ENCODE measurements at regions not wholly inside any gene's neighbourhood (a gene's known extent, or its start where the extent isn't known, plus 50 kb on each side); places are given as distances from the start of the nearest gene placed in this dataset.
"Not testable (repeated sequence)": the region's sequence is repeated elsewhere in the genome, so short reads cannot be mapped to it uniquely, and the experiment has no call there.

DNA sequence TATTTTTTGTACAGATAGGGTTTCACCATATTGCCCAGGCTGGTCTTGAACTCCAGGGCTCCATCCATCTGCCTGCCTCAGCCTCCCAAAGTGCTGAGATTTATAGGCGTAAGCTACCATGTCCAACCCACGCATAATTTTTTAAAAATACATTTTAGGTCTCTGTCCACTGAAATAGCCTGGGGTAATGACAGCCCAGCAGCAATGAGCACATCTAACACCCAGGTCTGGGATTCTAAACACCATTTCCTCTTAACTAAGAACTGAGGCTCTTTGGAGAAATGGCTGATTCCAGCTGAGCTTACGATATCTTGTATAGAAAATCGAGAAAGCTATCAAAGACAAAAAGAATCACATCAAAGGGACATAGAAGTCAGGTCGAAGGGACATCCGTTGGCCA lies 245.3 kb downstream of the PARN start:
- no peak for ATAC-seq

DNA sequence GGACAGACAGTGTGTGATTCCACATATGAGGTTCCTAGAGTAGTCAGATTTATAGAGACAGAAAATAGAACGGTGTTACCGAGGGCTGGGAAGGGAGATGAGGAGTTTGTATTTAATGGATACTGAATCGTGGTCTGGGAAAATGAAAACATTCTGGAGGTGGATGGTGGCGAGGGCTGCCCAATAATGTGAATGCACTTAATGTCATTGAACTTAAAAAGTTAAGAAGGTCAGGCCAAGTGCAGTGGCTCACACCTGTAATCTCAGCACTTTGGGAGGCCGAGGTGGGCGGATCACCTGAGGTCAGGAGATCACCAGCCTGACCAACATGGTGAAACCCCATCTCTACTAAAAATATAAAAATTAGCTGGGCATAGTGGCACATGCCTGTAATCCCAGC lies 246.2 kb downstream of the PARN start:
- ATAC-seq: not testable (repeated sequence)

DNA sequence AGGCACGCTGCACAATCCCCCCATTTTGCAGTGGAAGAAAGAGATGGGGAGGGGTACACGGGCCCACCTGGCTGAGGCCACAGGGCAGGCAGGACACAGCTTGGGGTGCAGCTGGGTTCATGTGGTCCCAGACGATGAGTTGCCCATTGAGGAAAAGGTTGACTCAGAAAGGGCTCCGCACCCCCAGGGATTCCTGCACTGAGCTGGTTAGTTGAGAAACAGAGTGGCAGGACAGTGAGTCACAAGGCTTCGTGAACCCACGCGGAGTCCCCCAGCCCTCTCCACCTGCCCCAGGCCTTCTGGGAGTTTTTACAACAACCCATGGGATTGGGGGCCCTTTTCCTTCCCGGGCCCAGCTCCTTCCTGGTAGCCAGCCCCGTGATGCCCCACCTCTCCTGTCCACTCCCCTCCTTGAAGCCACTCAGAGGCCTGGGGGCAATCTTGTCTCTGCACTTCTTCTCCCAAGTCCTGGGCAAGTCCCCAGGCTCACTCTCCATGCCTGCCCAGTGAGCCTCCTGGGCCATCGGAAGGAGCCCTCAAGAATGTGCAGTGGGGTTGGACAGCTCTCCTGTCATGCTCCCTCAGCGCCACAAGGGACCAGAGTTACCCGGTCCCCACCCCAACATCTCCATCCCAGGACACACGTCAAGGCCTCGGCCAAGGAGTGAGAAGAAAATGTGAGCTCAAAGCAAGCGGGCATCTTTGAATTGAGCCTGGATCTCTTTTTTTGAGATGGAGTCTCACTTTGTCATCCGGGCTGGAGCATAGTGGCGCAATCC lies 251.2 kb downstream of the PARN start:
- peak; percentile 87 for ATAC-seq

DNA sequence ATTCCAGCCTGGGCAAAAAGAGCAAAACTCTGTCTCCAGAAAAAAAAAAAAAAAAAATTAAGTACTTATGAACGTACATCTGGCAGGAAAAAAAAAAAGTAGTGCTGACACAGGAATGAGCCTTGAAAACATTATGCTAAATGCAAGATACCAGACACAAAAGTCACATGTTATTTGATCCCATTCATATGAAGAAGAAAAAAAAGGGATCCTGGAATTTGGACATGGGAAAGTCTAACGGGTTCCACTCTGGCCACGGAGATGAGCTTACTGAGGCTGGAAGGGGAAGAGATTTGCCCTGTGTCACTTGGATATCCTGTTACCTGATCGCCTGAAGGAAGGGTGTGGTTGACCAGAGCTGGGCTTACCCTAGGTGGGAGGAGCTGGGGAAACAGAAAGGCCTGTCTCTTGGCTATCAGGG lies 251.9 kb downstream of the PARN start:
- ATAC-seq: peak; percentile 84

DNA sequence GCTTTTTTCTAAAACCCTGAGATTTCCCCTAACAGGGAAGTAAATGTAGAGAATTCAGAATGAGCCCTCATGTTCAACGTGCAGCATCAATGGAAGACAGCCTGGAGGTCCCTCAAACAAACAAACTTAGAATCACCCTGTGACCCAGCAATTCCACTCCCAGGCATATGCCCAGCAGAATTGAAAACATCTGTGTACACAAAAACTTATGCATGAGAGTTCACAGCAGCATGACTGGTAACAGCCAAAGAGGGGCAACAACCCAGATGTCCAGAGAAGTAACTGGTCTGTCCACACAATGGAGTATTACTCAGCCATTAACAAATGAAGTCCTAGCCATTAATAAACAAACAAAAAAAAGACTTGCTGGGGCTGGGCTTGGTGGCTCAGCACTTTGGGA lies 252.7 kb downstream of the PARN start:
- no peak for ATAC-seq

DNA sequence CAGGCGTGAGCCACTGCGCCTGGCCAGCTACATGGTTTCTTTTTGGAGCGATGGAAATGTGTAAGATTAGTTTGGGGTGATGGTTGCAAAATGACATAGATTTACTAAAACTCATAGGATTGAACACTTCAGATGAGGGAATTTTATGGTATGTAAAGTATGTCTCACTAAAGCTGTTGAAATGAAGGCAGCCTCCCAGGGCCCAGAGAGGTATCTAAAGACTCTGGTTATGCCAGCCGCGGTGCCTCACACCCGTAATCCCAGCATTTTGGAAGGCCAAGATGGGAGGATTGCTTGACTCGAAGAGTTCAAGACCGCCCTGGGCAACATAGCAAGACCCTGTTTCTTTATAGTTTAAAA lies 254.9 kb downstream of the PARN start:
- ATAC-seq: no peak

DNA sequence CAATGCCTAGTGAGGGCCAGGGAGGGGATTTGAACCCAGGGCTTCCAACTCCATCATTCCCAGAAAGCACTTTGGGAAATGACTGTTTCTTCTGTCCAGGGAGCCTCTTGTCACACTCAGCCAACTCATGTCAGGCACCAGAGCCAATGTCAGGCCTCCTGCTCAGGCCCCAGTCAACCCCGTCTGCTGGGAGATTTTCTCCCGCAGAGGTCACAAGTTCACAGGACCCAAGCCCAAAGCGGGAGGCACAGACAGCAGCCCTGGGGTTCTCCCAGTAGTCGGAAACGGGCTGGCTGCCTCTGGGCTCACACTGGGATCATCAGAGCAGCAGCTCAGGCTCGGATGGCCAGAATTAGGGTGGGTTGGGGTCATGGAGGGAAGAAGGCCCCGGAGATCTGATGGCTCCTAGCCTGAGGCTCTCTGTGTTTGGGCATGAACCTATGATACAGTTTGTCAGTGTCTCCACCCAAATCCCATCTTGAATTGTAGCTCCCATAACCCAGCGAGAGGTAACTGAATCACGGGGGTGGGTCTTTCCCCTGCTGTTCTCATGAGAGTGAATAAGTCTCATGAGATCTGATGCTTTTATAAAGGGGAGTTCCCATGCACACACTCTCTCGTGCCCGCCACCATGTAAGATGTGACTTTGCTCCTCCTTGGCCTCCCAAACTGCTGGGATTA lies 255.5 kb downstream of the PARN start:
- ATAC-seq: no peak

DNA sequence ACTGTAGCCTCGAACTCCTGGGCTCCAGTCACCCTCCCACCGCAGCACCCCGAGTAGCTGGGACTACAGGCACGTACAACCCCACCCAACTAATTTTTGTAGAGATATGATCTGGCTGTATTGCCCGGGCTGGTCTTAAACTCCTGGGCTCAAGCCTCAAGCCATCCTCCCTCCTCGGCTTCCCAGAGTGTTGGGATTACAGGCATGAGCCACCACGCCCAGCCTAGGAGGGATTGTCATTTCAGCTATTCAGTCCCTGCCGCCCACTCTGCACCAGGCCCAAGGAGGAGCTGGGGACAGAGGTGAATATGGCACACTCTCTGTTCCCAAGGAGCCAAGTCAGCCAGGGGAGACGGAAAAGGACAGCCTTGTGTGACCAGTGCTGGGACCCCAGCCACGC lies 256.2 kb downstream of the PARN start:
- no peak for ATAC-seq

DNA sequence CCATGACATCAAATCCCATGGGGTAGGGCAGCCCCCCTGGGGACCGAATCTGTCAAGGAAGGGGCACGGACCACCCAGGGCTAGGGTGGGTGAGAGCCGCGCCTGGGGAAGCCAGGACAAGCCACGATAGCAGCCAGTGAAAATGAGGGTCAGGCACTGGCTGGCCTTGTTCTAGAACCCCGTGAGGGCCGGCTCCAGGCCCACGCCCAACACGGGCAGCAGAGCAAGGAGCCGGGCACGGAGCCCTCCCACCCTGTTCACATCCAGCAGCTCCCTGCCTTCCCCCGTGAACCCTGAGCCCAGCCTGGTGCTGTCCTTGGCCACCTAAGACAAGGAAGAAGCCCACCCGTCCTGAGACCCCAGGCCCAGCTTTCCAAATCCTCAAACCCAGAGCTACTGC lies 256.7 kb downstream of the PARN start:
- ATAC-seq: no peak

DNA sequence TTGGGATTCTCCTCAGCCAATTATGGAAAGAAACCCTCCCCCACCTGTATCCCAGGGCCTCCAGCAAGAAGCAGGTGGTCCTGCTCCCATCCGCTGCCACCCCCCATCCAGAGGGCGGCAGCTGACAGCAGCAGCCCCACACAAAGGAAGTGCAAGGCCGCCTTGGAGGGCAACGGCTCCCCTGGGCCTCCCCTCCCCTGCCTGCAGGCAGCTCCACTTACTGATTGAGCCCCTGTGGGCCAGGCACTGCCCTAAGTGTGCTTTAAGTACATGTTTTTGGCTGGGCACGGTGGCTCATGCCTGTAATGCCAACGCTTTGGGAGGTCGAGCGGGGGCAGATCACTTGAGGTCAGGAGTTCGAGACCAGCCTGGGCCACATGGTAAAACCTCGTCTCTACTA lies 257.6 kb downstream of the PARN start:
- no peak for ATAC-seq

DNA sequence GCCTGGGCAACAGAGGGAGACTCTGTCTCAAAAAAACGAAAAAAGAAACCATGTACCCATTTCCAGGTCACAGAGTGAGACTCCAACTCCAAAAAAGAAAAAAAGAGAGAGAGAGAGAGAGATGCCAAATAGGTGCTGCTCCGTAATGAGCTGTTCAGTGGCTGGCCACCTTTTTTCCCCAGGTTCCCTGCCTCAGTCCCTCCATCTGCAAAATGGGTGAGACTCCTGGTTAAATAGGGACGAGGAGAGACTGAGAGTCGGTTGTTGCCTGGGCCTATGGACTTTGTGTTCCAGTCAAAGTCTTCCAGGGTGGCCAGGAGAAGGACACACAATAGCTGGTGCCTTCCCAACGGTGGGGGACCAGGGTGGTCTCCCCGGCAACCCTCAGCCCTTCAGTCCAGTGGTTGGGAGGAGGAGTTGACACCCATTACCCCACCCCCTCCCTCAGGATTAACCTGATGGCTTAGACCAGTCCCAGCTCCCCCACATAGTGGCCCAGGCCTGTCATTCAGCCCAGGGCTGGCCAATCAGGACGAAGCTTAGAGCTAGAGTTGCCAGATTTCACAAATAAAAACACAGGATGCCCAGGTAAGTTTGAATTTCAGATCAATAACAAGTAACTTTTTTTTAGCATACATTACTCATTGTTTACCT lies 258.2 kb downstream of the PARN start:
- no peak for ATAC-seq

DNA sequence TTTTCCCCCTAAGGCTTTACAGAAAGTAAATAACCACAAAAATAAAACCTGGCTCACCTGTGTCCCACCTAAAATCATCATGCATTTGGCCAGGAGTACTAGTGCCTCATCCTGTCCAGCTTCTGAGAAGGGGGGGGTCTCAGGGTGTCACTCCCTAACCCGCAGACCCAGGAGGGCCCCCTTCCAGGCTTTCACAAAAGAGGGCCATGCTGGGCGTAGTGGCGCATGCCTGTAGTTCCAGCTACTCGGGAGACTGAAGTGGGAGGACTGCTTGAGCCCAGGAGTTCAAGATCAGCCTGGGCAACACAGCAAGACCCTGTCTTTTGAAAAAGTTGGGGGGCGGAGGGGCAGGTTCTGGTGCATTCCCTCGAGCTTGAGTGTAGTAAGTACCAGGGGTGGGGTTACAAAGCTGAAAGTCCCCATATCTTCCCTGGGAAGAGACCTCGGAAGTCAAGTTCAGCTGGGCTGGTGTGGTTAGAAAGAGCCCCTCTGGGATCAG lies 259.3 kb downstream of the PARN start:
- ATAC-seq: no peak

DNA sequence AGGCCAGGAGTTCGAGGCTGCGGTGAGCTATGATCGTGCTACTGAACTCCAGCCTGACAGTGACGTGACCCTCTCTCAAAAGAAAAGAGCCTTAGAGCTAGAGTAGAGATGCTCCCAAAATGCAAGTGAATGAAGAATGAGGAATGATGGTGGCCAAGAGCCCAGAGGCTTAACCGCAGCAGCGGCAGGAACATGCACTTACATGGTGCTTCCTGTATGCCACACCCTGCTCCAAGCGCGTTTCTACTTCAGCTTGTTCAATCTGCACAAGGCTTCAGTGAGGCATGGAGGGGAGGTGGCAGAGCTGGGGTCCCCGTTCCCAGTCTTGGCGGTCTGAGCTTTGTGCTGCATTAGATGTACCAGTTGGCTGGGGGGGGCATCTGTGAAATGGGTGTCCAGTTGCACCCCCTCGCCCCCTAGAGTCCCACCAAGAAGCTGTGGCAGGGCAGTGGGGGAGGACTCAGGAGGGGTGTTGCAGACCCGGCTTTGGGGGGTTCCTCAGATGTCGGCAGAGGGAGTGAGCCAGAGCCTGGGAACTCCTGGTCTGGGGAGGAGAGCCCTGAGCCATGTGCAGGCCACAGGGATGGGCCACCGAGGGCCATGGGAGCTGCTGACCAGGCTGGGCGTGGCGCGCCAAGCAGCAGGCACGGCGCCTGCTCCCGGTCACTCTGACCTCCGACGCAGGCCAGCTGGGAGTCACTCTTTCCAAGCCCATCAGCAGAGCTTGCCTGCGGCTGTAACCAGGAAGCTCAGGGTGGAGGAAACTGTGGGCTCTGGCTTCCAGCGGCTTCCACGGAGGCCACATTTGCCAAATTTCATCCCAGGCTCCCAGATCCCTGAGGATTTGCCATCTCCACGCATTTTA lies 260.1 kb downstream of the PARN start:
- peak; percentile 86 for ATAC-seq

DNA sequence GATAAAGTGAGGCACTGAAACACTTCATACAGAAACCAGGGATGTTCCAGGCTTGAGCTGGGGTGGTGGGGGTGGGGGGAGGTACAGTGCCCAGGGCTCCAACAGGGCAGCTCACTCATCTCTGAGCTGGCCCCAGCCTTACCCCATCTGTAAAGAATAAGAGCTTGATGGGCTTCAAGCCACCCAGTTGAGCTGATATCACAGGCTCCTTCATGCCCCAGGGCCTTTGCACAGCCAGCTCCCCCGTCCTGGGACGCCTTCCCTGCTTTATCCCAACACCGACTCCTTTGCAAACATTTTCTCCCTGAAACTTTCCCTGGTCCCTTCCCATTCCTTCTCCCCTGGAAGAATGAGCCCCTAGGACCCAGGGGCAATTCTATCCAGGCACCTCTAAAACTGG lies 261.7 kb downstream of the PARN start:
- no peak for ATAC-seq

DNA sequence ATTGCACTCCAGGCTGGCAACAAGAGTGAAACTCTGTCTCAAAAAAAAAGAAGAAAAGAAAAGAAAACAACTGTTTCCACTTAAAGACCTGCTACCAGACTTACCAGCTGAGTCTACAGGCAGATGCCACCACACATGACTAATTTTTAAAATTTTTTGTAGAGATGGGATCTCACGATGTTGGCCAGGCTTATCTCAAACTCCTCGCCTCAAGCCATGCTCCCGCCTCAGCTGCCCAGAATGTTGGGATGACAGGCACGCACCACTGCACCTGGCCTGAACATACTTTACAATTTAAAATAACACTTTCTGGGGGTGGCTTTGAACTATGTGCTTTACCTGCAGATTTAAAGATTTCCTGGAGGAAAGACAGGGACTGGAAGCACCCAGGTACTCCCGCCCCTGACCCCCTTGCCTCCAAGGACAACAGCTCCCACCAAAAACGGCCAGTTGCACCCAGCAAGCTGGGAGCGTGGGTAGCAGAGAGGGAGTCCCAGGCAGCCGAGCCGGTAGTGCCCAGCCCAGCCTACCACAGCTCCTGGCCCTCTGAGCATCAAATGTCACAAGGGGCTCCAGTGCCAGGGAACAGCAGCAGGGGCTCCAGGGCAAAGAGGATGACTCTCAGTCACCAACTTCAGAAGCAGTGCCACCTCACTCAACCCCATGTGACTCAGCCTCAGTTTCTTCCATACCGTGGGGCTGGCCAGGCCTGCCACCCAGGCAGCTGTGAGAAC lies 262.9 kb downstream of the PARN start:
- no peak for ATAC-seq

DNA sequence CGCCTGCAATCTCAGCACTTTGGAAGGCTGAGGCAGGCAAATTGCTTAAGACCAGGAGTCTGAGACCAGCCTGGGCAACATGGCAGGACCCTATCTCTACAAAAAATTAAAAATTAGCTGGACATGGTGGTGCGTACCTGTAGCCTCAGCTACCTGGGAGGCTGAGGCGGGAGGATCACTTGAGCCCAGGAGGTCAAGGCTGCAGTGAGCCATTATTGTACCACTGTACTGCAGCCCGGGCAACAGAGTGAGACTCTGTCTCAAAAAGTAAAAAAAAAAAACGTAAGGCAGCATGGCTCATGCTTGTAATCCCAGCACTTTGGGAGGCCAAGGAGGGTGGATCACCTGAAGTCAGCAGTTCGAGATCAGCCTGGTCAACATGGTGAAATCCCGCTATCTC lies 263.6 kb downstream of the PARN start:
- no peak for ATAC-seq

DNA sequence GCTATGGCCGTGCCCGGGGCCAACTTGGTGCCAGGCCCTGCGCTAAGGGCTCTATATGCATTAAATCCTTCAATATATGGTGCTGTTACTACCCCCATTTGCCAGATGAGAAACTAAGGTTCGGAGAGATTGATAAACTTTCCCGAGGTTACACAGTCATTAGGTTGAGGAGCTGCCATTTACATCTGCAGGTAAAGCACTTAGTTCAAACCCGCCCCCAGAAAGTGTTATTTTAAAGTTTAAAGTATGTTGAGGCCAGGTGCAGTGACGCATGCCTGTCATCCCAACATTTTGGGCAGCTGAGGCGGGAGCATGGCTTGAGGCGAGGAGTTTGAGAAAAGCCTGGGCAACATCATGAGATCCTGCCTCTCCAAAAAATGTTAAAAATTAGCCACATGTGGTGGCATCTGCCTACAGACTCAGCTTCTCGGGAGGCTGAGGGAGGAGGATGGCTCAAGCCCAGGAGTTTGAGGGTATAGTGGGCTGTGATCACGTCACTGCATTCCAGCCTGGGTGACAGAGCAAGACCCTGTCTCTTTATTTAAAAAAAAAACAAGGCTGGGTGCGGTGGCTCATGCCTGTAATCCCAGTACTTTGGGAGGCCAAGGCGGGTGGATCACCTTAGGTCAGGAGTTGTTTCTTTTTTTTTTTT lies 264.7 kb downstream of the PARN start:
- no peak for ATAC-seq

DNA sequence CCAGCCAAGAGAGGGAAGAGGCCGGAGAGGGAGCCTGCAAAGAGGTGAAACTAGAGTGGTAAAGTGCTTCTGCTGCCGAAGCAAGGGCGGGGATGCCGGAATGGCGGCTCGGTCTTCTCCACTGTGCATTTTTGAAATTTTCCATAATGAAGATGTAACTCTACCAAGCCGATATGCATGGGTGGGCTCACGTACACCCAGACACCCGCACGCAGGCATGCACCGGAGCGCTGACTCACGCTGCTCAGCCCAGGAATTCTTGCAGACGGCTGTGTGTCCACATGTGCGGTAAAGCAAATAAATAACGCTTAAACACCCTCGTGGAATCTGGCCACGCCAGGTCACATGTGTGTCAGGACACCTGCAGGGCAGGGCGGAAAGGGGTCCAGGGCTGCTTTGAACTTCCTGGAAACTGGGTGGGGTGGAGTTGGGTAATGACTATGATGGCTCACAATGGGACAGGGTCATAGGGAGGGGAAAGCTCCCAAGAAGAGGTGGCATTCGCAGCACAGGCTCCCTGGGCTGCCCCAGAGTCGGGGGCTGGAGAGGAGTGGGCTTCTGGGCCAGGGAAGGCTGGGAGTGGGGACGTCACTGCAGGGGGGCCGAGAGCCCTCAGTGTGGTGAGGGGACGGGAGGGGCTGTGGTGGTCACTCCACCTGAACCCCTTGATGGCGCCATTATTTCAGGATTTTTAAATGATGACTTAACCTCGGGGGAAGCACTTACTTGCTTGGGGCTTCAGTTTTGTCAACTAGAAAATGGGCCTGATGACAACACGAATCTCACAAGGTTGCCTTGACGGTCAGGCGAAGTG lies 265.5 kb downstream of the PARN start:
- peak; percentile 90 for ATAC-seq

DNA sequence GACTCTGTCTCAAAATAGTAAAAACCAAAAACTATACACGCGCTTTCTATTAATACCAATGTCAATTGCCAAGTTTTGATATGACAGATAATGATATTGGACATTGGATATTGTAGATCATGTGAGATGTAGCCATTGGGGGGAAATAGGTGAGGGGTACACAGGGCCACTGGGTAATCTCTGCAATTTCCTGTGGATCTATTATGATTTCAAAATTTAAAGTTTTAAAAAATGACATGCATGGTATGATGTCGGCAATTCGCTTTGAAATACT lies 266.0 kb downstream of the PARN start:
- ATAC-seq: no peak

DNA sequence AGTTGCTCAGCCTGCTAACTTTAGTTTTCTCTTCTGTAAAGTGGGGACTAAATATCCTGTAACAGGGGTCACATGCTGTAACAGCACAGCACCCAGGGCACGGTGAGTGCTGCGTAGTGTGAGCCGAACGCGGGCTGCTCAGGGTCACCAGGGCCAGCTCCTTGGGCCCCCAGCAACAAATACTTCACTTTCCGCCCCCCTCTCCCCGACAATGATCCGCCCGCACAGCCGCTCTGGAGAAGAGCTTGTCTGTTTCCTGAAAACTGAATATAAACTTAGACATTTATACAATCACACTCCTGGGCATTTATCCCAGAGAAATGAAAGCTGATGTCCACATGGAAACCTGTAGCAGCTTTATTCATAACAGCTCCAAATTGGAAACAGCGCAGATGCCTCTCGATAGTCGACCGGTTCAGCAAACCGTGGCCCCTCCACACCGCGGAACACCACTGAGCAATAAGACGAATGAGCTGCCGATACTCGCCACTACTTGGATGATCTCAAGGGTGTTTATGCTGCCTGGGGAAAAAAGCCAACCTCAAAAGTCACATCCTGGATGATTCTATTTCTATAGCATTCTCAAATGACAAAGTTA lies 267.2 kb downstream of the PARN start:
- no peak for ATAC-seq
